ENCODE measurements at regions not wholly inside any gene's neighbourhood (a gene's known extent, or its start where the extent isn't known, plus 50 kb on each side); places are given as distances from the start of the nearest gene placed in this dataset.

DNA sequence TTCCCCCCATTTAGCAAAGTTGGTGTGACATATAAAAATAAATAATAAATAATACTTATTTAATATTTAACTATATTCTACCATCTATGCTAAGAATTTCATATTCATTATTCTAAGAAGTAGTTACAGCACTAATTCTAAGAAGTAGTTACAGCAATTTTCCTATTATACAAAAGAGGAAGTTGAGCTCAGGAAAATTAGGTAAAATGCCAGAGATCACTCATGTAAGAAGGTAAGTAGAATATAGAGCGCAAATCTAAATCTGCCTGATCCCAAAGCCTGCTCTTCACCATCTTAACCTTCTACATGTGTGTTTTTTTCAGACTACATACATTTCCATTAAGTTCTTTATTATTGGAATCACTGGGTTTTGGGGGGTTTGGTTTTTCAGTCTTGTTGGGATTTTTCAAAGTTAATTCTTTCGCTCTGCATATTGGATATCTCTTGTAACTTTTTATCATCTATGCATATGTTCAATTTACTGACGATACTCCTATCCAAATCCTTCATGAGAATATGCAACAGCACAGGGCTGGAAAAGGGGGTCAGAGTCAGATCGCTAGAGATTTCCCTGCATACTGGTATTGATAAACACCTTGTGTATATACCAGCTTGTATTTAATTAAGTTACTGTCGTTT is 852.1 kb downstream of the MAT2B start:
- TF ChIP-seq, protein P1, sequence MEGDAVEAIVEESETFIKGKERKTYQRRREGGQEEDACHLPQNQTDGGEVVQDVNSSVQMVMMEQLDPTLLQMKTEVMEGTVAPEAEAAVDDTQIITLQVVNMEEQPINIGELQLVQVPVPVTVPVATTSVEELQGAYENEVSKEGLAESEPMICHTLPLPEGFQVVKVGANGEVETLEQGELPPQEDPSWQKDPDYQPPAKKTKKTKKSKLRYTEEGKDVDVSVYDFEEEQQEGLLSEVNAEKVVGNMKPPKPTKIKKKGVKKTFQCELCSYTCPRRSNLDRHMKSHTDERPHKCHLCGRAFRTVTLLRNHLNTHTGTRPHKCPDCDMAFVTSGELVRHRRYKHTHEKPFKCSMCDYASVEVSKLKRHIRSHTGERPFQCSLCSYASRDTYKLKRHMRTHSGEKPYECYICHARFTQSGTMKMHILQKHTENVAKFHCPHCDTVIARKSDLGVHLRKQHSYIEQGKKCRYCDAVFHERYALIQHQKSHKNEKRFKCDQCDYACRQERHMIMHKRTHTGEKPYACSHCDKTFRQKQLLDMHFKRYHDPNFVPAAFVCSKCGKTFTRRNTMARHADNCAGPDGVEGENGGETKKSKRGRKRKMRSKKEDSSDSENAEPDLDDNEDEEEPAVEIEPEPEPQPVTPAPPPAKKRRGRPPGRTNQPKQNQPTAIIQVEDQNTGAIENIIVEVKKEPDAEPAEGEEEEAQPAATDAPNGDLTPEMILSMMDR (conservative IDR thresholded peaks at IDR 0.05; ENCODE audit: low read length), result no peak
- no peak for TF ChIP-seq EZH2phosphoT487 (IDR thresholded peaks at IDR 0.05; ENCODE audit: borderline replicate concordance, low read depth, low read length)
